ENCODE measurements at regions not wholly inside any gene's neighbourhood (a gene's known extent, or its start where the extent isn't known, plus 50 kb on each side); places are given as distances from the start of the nearest gene placed in this dataset.

- Histone ChIP-seq H3K36me3 (ENCODE audit: control insufficient read depth, insufficient read depth, low read length) (no peaks in the 10 kb centered on the region), H3K4me3 (ENCODE audit: low read depth, low read length) (no peak overlapping the region), H3K27me3 (ENCODE audit: control insufficient read depth, insufficient read depth, low read length) (no peaks in the 10 kb centered on the region)
- no peak for FAIRE-seq
- DNase-seq (ENCODE audit: low read depth), result no peak
- TF ChIP-seq CTCF (IDR thresholded peaks at IDR 0.05; ENCODE audit: insufficient read depth, low read length, severe bottlenecking), result no peak
Measured at GRCh38 chrY:8638111-8638510, 699.2 kb upstream of the TSPY4 start.

- no peak for FAIRE-seq
- TF ChIP-seq CTCF (IDR thresholded peaks at IDR 0.05; ENCODE audit: insufficient read depth, low read length, severe bottlenecking), result no peak
Measured at GRCh38 chrY:8644926-8645325, 692.3 kb upstream of the TSPY4 start.

GRCh38 chrY:8652445-8652844 is 684.8 kb upstream of the TSPY4 start:
- FAIRE-seq (no peak), DNase-seq (ENCODE audit: low read depth) (no peak)
- Histone ChIP-seq H3K36me3 (ENCODE audit: control insufficient read depth, insufficient read depth, low read length) (no peaks in the 10 kb centered on the region), H3K4me3 (ENCODE audit: low read depth, low read length) (no peak overlapping the region), H3K27me3 (ENCODE audit: control insufficient read depth, insufficient read depth, low read length) (no peaks in the 10 kb centered on the region)
- TF ChIP-seq CTCF (IDR thresholded peaks at IDR 0.05; ENCODE audit: insufficient read depth, low read length, severe bottlenecking), result no peak

More at GRCh38 chrY:8644926-8645325, 692.3 kb upstream of the TSPY4 start:
- no peak for DNase-seq (ENCODE audit: low read depth)
- Histone ChIP-seq H3K4me3 (ENCODE audit: low read depth, low read length) (no peak overlapping the region), H3K27me3 (ENCODE audit: control insufficient read depth, insufficient read depth, low read length) (no peaks in the 10 kb centered on the region), H3K36me3 (ENCODE audit: control insufficient read depth, insufficient read depth, low read length) (no peaks in the 10 kb centered on the region)

- H3K27me3 ChIP-seq (ENCODE audit: control insufficient read depth, insufficient read depth, low read length), result no peaks in the 10 kb centered on the region
- no peaks in the 10 kb centered on the region for H3K36me3 ChIP-seq (ENCODE audit: control insufficient read depth, insufficient read depth, low read length)
- DNase-seq (ENCODE audit: low read depth), result no peak
- TF ChIP-seq CTCF (IDR thresholded peaks at IDR 0.05; ENCODE audit: insufficient read depth, low read length, severe bottlenecking), result no peak
- no peak for FAIRE-seq
- H3K4me3 ChIP-seq (ENCODE audit: low read depth, low read length), result no peak overlapping the region
Measured at GRCh38 chrY:8655017-8655416, 682.2 kb upstream of the TSPY4 start.

GRCh38 chrY:8656101-8656500 is 681.2 kb upstream of the TSPY4 start:
- Histone ChIP-seq H3K36me3 (ENCODE audit: control insufficient read depth, insufficient read depth, low read length) (no peaks in the 10 kb centered on the region), H3K27me3 (ENCODE audit: control insufficient read depth, insufficient read depth, low read length) (no peaks in the 10 kb centered on the region), H3K4me3 (ENCODE audit: low read depth, low read length) (no peak overlapping the region)
- no peak for FAIRE-seq
- no peak for DNase-seq (ENCODE audit: low read depth)
- TF ChIP-seq CTCF (IDR thresholded peaks at IDR 0.05; ENCODE audit: insufficient read depth, low read length, severe bottlenecking), result no peak

GRCh38 chrY:8656515-8656914 is 680.7 kb upstream of the TSPY4 start:
- FAIRE-seq (no peak), DNase-seq (ENCODE audit: low read depth) (no peak)
- Histone ChIP-seq H3K36me3 (ENCODE audit: control insufficient read depth, insufficient read depth, low read length) (no peaks in the 10 kb centered on the region), H3K4me3 (ENCODE audit: low read depth, low read length) (no peak overlapping the region), H3K27me3 (ENCODE audit: control insufficient read depth, insufficient read depth, low read length) (no peaks in the 10 kb centered on the region)
- TF ChIP-seq CTCF (IDR thresholded peaks at IDR 0.05; ENCODE audit: insufficient read depth, low read length, severe bottlenecking), result no peak

Data from bronchial epithelial cell (primary cell).